Fibroblast of lung (primary cell): ENCODE measurements at regions not wholly inside any gene's neighbourhood (a gene's known extent, or its start where the extent isn't known, plus 50 kb on each side); places are given as distances from the start of the nearest gene placed in this dataset.

Experiments
- DNase-seq, 2 donors: peaks; one replicate each; pipeline versions ENCODE4 v3.0.0 to v3.0.0-alpha.2; 2010; ENCODE audit warnings: low read depth in 2 of 2
- H2AFZ ChIP-seq: 2 replicates; pipeline ENCODE4 v1.5.1; 2012; ENCODE audit warnings: low read length, control low read depth, inconsistent platforms
- H3K27ac ChIP-seq: 2 replicates; pipeline ENCODE4 v1.5.1; 2011; ENCODE audit warnings: low read length, control low read depth; ENCODE audit not compliant: insufficient read depth
- H3K27me3 ChIP-seq: 2 replicates; pipeline ENCODE4 v1.5.1; 2011; ENCODE audit warnings: mild to moderate bottlenecking, low read length; ENCODE audit not compliant: control insufficient read depth, insufficient read depth
- H3K36me3 ChIP-seq: 2 replicates; pipeline ENCODE4 v1.5.1; 2011; ENCODE audit warnings: low read length; ENCODE audit not compliant: control insufficient read depth, insufficient read depth
- H3K4me1 ChIP-seq: 2 replicates; pipeline ENCODE4 v1.5.1; 2011; ENCODE audit warnings: low read length; ENCODE audit not compliant: control insufficient read depth, insufficient read depth; ENCODE audit errors: extremely low read depth
- H3K4me2 ChIP-seq: 2 replicates; pipeline ENCODE4 v1.5.1; 2011; ENCODE audit warnings: low read length, control low read depth; ENCODE audit not compliant: insufficient read depth; ENCODE audit errors: extremely low read depth
- H3K4me3 ChIP-seq, 4 experiments: fragments of 200-600 bp in 1 of 4; sonication (generic) in 1 of 4; replicated peaks in 1 of 4; 2 replicates each; pipeline ENCODE4 v1.5.1; 2011 to 2016; ENCODE audit warnings: low read length in 4 of 4, low read depth in 3 of 4, mild to moderate bottlenecking in 3 of 4, control low read depth in 2 of 4, inconsistent platforms in 1 of 4, mixed read lengths in 1 of 4; ENCODE audit not compliant: insufficient read depth in 1 of 4; ENCODE audit errors: control extremely low read depth in 1 of 4
- H3K79me2 ChIP-seq: 2 replicates; pipeline ENCODE4 v1.5.1; 2012; ENCODE audit warnings: mild to moderate bottlenecking, low read length, inconsistent platforms; ENCODE audit not compliant: control insufficient read depth, insufficient read depth
- H3K9ac ChIP-seq: 2 replicates; pipeline ENCODE4 v1.5.1; 2011; ENCODE audit warnings: mild to moderate bottlenecking, low read length, control low read depth; ENCODE audit not compliant: insufficient read depth
- H3K9me3 ChIP-seq: 2 replicates; pipeline ENCODE4 v1.5.1; 2012; ENCODE audit warnings: low read depth, low read length; ENCODE audit not compliant: control insufficient read depth, insufficient read depth
- H4K20me1 ChIP-seq: 2 replicates; pipeline ENCODE4 v1.5.1; 2011; ENCODE audit warnings: low read length; ENCODE audit not compliant: control insufficient read depth, insufficient read depth; ENCODE audit errors: extremely low read depth
- CTCF ChIP-seq, 2 donors: IDR thresholded peaks in 1 of 2; conservative IDR thresholded peaks in 1 of 2; 1 replicate in 1 of 2; 2 replicates in 1 of 2; pipeline ENCODE4 v1.5.1; 2011 to 2012; ENCODE audit warnings: low read length in 2 of 2, control low read depth in 1 of 2, inconsistent platforms in 1 of 2, low read depth in 1 of 2, mild to moderate bottlenecking in 1 of 2
- EZH2 ChIP-seq: IDR thresholded peaks from 2 replicates; pipeline ENCODE4 v1.5.1; 2012; ENCODE audit warnings: low read length, control low read depth, mild to moderate bottlenecking; ENCODE audit errors: missing control alignments

- H3K9me3 ChIP-seq = no peaks in the 10 kb centered on the region
- no peak for TF ChIP-seq EZH2
- TF ChIP-seq CTCF (conservative IDR thresholded peaks at IDR 0.05 in 1 of 2, IDR thresholded peaks at IDR 0.05 in 1 of 2; ENCODE audit: low read depth in 1 of 2, low read length in 2 of 2) = no peak
- no peaks in the 10 kb centered on the region for H3K27me3 ChIP-seq
- no peak overlapping the region for H3K4me2 ChIP-seq
- DNase-seq = no peak
- H3K36me3 ChIP-seq = no peaks in the 10 kb centered on the region
- no peaks in the 10 kb centered on the region for H3K79me2 ChIP-seq
- no peak overlapping the region for H3K9ac ChIP-seq
- H3K27ac ChIP-seq = no peak overlapping the region
- no peaks in the 10 kb centered on the region for H4K20me1 ChIP-seq
- H3K4me3 ChIP-seq = no peak overlapping the region
- H2AFZ ChIP-seq = no peak overlapping the region
- no peaks in the 10 kb centered on the region for H3K4me1 ChIP-seq
These were observed 510.4 kb downstream of the MID1IP1 start for GRCh38 chrX:39311646-39312045.

- H4K20me1 ChIP-seq = no peaks in the 10 kb centered on the region
- no peaks in the 10 kb centered on the region for H3K27me3 ChIP-seq
- TF ChIP-seq EZH2 = no peak
- TF ChIP-seq CTCF (conservative IDR thresholded peaks at IDR 0.05 in 1 of 2, IDR thresholded peaks at IDR 0.05 in 1 of 2; ENCODE audit: low read depth in 1 of 2, low read length in 2 of 2) = no peak
- no peaks in the 10 kb centered on the region for H3K36me3 ChIP-seq
- no peak for DNase-seq
- no peak overlapping the region for H3K9ac ChIP-seq
- H3K27ac ChIP-seq = no peak overlapping the region
- H2AFZ ChIP-seq = no peak overlapping the region
- H3K4me1 ChIP-seq = no peaks in the 10 kb centered on the region
- no peaks in the 10 kb centered on the region for H3K9me3 ChIP-seq
- no peak overlapping the region for H3K4me3 ChIP-seq
- no peaks in the 10 kb centered on the region for H3K79me2 ChIP-seq
- no peak overlapping the region for H3K4me2 ChIP-seq
These were observed 511.9 kb downstream of the MID1IP1 start for GRCh38 chrX:39313146-39313545.

- no peaks in the 10 kb centered on the region for H3K4me1 ChIP-seq
- H3K79me2 ChIP-seq = no peaks in the 10 kb centered on the region
- TF ChIP-seq EZH2 (no peak), CTCF (conservative IDR thresholded peaks at IDR 0.05 in 1 of 2, IDR thresholded peaks at IDR 0.05 in 1 of 2; ENCODE audit: low read depth in 1 of 2, low read length in 2 of 2) (no peak)
- H3K9ac ChIP-seq = no peak overlapping the region
- no peaks in the 10 kb centered on the region for H3K27me3 ChIP-seq
- H2AFZ ChIP-seq = no peak overlapping the region
- H3K27ac ChIP-seq = no peak overlapping the region
- H3K9me3 ChIP-seq = no peaks in the 10 kb centered on the region
- H3K4me3 ChIP-seq = no peak overlapping the region
- H3K36me3 ChIP-seq = no peaks in the 10 kb centered on the region
- H3K4me2 ChIP-seq = no peak overlapping the region
- no peak for DNase-seq
- H4K20me1 ChIP-seq = no peaks in the 10 kb centered on the region
These were observed 517.5 kb downstream of the MID1IP1 start for GRCh38 chrX:39318506-39319343.
